NT2/D1 (cell line): ENCODE measurements at regions not wholly inside any gene's neighbourhood (a gene's known extent, or its start where the extent isn't known, plus 50 kb on each side); places are given as distances from the start of the nearest gene placed in this dataset.

Experiments used
- YY1 ChIP-seq: IDR thresholded peaks from 2 replicates; pipeline ENCODE4 v1.6.1; 2011; ENCODE audit not compliant: insufficient read length, insufficient read depth
- ZNF274 ChIP-seq: IDR thresholded peaks from 2 replicates; pipeline ENCODE4 v1.6.1; 2011; ENCODE audit warnings: mild to moderate bottlenecking, low read depth, low read length

GRCh38 chr3:72281551-72281950 lies 496.6 kb upstream of the PROK2 start:
- TF ChIP-seq ZNF274, result no peak
- TF ChIP-seq YY1, result no peak
